GM18508 (cell line): ENCODE measurements at regions not wholly inside any gene's neighbourhood (a gene's known extent, or its start where the extent isn't known, plus 50 kb on each side); places are given as distances from the start of the nearest gene placed in this dataset.

Experiments
- ATAC-seq: cut with Tn5 transposase; IDR thresholded peaks from one replicate; pipeline ENCODE4 v1.9.1; 2021; ENCODE audit warnings: moderate number of reproducible peaks; ENCODE audit not compliant: insufficient read depth, unreplicated experiment

DNA sequence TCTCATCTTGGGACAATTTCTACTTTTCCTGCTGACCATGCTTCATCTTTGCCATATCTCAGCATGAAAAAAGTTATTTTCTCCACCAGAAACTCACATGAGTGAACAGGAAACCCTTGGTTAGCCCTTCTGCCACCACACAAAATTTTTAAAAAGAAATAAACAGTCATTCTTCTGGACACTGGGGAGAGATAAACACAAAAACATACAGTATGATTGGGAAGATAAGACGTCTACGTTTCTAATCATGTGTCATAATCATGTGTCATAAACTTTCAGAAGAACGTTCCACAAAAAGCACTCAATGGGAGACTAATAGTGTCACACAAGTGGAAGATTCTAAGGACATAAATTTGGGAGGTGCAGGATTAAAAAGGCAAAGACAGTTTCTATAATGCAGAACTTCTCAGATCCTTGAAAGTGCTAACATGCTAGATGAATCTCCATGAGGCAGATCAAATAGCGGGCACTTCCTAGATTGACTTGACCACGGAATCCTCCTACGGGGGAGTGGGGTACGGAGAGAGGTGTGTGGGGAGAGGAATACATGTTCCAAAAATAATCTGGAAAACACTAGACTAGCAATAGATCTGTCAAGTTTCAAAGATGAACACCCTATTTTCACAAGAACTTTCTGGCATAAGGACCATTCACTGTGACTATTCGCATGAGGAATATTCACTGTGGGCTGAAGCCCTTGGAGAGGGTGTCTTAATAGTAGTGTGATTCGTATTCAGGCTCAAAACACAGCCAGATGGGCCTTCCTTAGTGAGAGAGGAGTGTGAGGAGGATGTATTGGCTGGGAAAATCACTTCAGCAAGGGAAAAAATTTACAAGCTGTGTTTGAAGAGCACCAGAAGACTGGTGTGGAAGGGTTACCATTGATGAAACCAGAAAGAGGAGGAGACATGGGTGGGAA, 206.7 kb downstream of the SETD4 start:
- no peak for ATAC-seq

DNA sequence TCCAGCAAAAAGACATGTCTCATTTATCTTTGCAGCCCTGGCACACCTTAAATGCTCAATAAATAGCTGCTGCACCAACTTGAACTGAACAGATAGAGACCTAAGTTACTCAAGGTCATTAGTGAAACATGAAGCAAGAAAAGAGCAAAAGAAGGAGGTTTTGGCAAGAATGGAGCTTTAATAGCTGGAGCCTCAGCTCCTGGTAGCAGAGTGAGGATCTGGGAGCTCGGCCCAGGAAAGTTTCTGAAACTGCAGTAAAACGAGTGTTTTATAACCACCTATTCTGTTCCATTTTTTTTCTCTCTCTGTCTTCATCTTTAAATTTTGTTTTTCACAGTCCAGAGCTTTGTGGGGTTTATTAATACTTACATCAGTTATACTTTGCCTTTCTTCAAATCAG, 207.5 kb downstream of the SETD4 start:
- no peak for ATAC-seq

DNA sequence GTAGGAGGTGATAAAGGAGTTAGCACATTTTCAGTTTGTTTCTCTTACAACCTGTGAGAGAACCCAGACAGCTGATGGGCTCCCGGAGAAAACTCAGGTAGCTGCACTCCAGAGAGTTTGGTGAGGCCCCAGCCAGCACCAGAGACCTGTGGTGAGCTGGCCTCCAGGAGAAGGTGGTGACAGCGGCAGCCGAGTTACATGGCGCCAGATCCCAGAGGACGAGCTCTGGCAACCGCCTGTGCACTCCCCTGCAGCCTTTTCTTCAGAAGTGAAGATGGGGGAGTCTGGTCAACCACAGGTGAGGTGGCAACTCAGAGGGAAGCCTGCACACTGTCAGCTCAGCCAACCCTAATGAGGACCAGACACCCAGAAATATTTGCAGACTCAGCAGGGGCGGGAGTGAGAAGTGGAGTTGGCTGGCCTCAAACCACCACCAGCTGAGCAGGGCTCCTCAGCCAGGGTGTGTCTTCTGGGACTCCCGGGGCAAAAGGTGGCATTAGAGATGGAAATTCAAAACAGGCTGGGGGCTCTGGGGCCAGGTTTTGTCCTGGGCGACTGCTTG, 209.7 kb downstream of the SETD4 start:
- no peak for ATAC-seq

DNA sequence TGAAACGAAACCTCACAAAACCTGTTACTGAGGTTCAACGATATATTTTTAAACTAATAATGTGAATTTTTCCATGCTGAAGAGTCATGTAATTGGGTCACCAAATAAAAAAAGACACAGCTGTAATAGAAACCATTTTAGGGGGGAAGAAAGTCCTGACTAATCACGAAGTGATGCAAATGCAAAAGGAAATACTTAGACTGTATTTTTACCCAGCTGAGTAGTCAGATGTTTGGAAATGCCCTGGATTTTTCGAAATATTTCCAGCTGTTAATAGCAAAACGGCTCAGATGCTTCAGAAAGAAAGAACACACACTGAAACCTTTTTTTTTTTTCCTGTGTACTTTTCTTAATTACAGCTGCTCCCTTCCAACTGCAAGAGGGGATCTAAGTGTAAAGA, 210.3 kb downstream of the SETD4 start:
- ATAC-seq: no peak

DNA sequence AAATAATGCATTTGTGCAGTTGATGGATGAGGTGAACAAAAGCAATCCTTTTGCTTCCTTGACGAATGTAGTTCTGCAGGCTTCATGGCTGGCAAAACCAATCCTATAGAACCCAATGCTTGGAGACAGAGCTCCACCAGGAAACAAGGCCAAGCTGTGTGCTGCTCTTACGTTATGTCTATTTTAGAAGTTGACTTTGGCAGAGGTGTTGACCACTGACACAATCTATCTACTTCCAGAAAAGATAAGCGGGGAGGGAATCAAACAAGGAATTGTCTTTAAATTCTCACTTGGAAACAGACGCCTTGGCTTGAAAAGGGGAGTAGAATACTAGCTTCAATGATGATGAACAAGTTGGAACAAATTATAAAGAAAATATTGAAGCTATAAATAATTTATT, 211.2 kb downstream of the SETD4 start:
- ATAC-seq: no peak

DNA sequence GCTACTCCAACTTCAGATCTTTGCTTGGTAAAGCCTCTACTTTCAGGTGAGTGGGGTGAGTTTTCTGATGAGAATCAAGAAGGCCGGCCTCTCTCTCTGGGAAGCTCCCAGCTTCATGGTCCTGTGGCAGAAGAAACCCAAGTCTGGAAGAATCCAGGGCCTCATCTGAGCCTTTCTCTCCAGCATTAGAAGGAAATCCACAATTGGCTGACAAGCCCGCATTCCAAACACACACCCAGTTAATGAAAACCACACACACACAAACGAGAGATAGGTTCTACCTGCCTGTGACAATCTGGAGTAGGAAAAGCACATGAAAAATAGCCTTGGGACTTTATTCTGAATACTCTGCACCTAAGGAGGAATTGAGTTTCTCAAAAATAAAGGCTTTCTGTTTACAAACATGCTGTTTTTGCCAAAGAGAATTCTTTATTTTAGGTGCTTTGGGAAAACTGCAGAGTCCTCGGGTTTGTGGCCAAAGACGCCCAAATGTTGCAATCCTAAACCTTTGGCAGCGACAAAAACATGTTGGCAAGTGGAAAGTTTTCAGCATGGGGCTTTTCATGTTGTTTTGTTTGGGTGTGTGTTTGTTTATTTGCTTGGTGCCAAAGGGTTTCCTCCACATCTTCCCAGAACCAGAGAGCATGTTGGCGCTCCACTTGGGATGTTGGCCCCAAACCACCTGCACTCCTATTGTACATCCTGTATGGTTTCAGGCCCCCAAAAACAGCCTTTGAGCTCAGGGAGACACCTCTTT, 216.2 kb downstream of the SETD4 start:
- ATAC-seq: no peak

DNA sequence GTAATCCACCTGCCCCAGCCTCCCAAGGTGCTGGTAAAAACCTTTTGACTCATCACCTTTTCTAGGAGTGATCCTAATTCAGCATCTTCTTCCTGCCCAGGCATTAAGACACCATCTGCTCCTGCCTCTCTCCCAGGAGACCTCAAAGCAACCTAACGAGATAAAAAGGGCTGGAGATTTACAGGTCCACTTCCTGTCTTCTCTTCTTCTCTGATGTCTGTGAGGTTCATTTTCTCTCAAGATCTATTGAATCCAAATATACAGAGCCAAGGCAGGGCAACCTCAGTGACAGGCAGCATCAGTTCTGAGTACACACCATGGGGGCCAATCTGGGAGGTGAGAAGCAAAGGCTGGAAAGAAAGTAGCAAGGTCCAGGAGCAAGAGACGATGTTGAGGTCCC, 219.4 kb downstream of the SETD4 start:
- no peak for ATAC-seq

DNA sequence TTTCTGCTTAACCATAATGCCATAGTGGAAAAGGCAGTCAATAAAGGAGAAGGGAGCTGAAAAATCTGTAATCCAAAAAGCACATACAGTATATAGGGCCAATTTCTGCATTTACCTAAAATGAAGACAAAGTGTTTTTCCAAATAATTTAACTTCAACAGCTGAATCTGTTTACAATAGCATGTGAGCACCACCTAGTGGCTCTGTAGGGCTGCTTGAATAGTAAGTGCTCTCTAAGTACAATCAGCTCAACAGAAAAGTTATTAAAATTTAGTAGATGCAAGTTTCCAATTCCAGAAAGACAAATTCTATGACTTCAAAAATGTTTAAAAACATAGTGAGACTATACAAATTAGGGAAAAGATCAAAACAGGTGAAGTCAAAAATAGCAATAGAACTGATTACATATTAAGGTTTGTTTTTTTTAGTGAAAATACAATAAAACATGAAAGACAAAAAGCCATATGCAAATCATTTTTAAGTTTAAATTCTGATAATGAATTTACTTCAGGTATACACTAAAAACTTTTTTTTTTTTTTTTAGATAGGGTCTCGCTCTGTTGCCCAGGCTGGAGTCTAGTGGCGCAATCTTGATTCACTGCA, 220.0 kb downstream of the SETD4 start:
- no peak for ATAC-seq

DNA sequence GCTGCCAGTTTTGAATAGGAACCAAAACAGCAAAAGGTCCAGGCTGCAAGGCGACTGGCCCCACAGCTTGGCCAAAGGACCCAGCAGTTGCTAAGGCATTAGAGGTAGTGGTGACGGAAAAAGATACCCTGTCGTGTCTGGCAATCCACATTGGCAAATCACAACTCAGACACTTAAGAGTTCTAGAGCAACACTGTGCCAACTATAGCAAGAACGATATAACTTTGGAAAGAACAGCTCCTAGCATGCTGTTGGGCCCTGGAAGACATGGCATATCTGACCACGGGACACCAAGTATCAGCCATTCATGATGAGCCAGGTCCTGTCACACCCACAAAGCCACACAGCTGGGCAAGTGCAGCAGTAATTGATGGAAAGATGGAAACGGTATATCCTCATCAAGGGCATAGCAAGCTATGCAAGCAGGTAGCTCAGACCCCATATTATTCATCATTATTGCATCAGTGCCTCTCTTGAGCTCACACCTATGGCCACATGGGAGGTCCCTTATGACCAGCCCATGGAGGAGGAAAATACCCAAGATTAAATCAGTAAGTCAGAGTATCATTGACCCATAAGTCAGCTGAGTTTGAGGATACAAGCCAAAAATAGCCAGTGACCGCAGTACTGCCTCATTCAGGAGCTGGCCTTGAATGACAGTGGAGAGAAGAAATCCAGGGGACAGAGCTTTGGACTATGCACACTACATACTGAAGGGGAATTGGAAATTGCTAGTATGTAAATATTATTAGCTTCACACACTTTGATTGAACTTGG, 221.2 kb downstream of the SETD4 start:
- no peak for ATAC-seq

DNA sequence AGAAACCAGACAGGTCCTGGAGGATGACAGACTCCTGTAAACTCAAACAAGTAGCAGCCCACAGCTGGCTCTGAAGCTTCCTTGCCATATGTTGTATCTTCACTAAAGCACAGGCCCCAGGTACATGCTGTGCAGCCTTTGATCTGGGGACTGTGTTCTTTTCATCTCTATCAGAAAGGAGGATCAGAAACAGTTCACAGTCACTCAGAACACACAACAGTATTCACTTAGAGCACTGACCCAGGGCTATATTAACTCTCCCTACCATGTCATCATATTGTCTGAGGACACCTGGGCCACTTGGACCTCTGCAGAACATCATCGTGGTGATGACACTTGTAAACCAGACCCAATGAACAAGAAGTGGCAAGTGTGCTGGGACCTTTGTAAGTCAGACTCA, 222.0 kb downstream of the SETD4 start:
- no peak for ATAC-seq

DNA sequence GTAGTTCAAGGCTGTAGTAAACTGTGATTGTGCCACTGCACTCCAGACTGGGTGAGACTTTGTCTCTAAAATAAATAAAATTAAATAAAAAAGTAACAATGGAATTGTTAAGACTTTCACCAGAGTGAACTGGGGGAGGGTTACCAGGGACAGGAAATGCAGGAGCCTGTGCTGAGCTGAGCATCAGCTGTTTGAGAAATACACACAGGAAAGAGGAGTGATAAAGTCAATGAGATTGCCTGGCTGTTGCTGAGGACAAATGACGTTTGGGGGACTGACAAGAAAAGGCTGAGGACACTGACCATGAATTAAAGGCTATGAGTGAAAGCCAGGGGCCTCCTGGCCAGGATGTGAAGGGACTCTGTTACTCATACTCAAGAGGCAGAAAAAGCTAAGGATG, 226.3 kb downstream of the SETD4 start:
- no peak for ATAC-seq

DNA sequence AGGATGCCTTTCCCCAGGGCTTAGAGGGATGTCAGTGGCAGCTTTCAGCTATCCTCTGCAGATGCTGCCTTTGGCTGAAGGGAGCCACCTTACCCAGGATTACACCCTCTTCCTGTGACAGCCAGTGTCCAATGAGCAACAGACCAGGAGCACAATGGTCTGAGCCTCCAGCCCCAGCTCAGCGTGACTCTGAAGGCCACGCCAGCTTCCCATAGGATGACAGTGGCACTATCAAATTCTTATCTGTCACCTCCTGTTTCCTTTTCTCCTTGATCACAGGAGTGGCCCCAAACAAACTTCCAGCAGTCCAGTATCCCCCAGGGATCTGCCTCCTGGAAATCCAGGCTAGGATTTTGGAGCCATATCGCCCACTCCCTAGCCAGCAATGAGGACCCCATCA, 226.9 kb downstream of the SETD4 start:
- no peak for ATAC-seq

DNA sequence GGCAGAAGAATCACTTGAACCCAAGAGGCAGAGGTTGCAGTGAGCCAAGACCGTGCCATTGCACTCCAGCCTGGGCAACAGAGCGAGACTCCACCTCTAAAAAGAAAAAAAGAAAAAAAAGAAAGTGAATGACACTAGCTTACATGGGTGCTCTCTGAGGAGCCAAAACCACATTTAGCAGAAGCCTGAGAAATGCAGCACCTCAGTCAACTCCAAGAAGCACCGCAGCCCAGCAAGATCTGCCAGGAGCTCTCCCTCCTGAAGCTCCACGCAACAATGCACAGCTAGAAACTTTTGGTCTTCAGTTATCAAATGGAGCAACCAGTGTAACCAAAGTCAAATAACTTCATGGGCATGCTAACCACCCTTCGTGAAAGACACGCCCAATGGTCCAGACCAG, 229.1 kb downstream of the SETD4 start:
- no peak for ATAC-seq

DNA sequence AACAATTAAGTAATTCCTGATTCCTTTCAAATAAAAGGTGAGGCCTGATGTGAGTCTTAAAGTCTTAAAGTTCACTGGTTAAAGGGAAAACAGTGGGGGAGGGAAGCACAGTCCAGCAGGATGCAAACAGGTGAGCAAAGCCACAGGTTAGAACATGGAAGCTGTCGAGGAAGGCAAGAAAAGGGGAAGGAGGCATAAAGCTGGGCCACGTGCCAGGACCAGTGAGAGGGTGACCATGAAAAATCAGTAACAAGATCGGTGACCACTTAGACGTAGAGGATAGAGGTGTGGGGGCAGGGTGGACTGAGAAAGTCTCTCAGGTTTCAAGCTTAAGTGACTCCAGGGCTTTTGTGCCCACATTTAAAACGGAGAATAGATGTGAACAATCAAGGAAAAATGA, 231.3 kb downstream of the SETD4 start:
- no peak for ATAC-seq

DNA sequence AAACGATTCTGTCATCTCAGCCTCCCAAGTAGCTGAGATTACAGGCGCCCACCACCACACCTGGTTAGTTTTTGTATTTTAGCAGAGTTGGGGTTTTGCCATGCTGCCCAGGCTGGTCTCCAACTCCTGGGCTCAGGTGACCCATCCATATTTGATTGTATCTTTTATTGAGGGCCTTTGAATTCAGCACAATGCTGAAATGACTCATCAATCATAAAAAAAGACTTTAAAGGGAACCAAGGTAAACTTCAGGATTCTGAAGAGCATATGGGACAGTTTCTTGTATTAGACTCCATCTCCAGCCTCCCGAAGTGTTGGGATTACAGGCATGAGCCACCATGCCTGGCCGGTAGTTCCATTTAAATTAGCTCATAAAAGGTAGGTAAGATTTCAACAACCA, 232.2 kb downstream of the SETD4 start:
- ATAC-seq: no peak

DNA sequence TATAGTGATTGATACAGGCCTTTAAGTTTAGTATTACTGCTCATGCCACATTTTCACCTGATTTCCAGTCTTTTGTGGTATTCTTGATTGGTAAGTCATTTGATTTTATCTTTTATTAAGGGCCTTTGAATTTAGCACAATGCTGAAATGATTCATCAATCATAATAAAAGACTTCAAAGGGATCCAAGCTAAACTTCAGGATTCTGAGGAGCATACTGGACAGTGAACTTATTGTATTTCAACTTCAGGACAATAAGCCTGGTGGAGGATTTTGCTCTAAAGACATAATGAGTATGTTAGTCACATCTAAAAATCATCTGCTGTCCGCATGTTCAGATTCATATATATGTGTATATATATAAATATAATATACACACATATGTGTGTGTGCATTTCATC, 233.3 kb downstream of the SETD4 start:
- ATAC-seq: no peak

DNA sequence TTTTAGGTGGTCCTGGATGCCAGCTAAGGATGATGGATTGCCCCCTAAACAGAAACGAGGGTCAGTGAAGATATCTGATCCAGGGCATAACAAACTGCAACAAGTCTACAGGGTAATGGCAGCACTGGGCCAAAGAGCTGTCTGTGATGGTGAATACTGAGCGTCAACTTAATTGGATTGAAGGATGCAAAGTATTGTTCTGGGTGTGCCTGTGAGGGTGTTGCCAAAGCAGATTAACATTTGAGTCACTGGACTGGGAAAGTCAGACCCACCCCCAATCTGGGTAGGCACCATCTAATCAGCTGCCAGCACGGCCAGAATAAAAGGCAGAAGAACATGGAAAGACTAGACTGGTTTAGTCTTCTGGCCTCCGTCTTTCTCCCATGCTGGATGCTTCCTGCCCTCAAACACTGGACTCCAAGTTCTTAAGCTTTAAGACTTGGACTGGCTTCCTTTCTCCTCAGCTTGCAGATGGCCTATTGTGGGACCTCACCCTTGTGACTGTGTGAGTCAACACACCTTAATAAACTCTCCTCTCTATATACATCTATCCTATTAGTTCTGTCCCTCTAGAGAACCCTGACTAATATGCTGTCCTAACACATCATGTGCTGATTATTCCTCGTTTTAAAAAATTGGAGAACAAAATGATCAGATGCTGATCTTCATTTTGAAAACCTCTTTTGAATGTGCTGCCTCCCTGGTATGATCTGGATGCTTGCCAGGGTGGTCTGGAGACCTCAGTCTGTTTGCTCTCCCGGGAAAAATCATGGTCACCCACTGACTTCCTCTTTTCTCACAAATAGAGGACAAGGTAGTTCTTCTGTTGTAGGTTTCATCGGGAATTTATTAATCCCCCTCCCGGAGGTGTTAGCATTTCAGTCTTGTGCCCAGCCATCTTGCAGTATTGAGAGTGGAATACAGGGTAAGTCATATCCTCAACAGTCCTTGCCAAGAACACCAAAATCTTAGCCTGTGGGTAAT, 234.7 kb downstream of the SETD4 start:
- ATAC-seq: no peak

DNA sequence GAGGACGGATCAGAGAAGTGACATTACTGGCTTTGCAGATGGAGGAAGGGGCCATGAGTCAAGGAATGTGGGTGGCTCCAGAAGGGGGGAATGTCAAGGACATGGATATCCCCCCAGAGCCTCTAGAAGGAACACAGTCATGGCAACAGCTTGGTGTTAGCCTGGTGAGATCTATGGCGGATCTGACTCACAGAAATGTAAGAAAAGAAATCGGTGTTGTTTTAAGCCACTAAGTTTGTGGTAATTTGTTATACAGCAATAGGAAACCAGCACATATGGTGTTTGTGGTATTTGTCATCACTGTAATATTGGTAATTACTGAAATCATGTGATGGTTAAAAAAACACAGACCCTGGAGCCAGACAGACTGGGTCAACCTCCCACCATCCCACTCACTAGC, 236.2 kb downstream of the SETD4 start:
- ATAC-seq: no peak

DNA sequence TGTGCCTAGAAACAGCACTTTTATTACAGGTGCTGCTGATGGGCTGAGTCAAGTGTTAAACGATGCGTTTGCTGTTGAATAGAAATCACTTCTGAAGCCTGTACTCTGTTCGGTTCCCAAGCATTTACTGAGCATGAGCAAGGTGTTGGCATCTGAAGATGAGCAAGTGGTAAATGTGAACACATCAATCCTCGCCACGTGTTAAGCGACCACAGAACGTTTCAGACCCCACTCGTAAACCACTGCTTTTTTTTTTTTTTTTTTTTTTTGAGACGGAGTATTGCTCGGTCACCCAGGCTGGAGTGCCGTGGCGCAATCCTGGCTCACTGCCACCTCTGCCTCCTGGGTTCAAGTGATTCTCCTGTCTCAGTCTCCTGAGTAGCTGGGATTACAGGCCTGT, 241.2 kb downstream of the SETD4 start:
- ATAC-seq: no peak
